CD4-positive, alpha-beta T cell (primary cell): ENCODE measurements at regions not wholly inside any gene's neighbourhood (a gene's known extent, or its start where the extent isn't known, plus 50 kb on each side); places are given as distances from the start of the nearest gene placed in this dataset.

Experiments
- ATAC-seq: fragments of 200-7000 bp; cut with Tn5 transposase; one replicate; pipeline ENCODE4 v1.10.0; 2022; ENCODE audit warnings: mild to moderate bottlenecking; ENCODE audit not compliant: poor library complexity
- CTCF ChIA-PET: fragments of 350-600 bp; sonication (Branson Sonifier 250); formaldehyde crosslinking; loops from one replicate; lab custom pipeline; 2021; ENCODE audit warnings: antibody characterized with exemption, inconsistent platforms; lab: Charles Lee
- POLR2A ChIA-PET: fragments of 350-600 bp; sonication (Branson Sonifier 250); formaldehyde crosslinking; loops from one replicate; lab custom pipeline; 2021; ENCODE audit warnings: antibody characterized with exemption, inconsistent platforms; lab: Charles Lee
- DNase-seq, 14 experiments: peaks; one replicate each; pipeline ENCODE4 v3.0.0-alpha.2; 2013 to 2020; ENCODE audit warnings: mixed read lengths in 2 of 14
- H3K27ac ChIP-seq, 2 donors: one replicate each; pipeline versions ENCODE4 v1.5.1 to v1.7.0; 2013; ENCODE audit warnings: low read length in 2 of 2, low read depth in 1 of 2, mild to moderate bottlenecking in 1 of 2
- H3K27me3 ChIP-seq, 2 experiments: 1 replicate in 1 of 2; 2 replicates in 1 of 2; pipeline versions ENCODE4 v1.6.1 to v1.7.0; 2013; ENCODE audit warnings: low read length in 2 of 2, control low read depth in 1 of 2, mild to moderate bottlenecking in 1 of 2, moderate library complexity in 1 of 2; ENCODE audit not compliant: insufficient read depth in 2 of 2, control insufficient read depth in 1 of 2
- H3K36me3 ChIP-seq: one replicate; pipeline ENCODE4 v1.6.1; 2013; ENCODE audit warnings: low read length, control low read depth; ENCODE audit not compliant: insufficient read depth
- H3K4me1 ChIP-seq: one replicate; pipeline ENCODE4 v1.6.1; 2013; ENCODE audit warnings: low read length, control low read depth; ENCODE audit not compliant: insufficient read depth
- H3K4me3 ChIP-seq: one replicate; pipeline ENCODE4 v1.5.1; 2013; ENCODE audit warnings: mild to moderate bottlenecking, low read length, moderate library complexity
- H3K9me3 ChIP-seq, 2 experiments: 1 replicate in 1 of 2; 2 replicates in 1 of 2; pipeline versions ENCODE4 v1.6.1 to v1.7.0; 2013; ENCODE audit warnings: low read length in 2 of 2, mild to moderate bottlenecking in 2 of 2, control low read depth in 1 of 2, moderate library complexity in 1 of 2; ENCODE audit not compliant: control insufficient read depth in 1 of 2, insufficient read depth in 1 of 2
- H3K27ac Mint-ChIP-seq: one replicate; pipeline ENCODE4 v1.8.0; 2020; ENCODE audit warnings: mixed read lengths
- H3K27me3 Mint-ChIP-seq: one replicate; pipeline ENCODE4 v1.8.0; 2021; ENCODE audit warnings: mixed read lengths
- H3K36me3 Mint-ChIP-seq: one replicate; pipeline ENCODE4 v1.8.0; 2021; ENCODE audit warnings: low read depth, mixed read lengths
- H3K4me1 Mint-ChIP-seq: one replicate; pipeline ENCODE4 v1.8.0; 2021; ENCODE audit warnings: low read depth, mixed read lengths
- H3K4me3 Mint-ChIP-seq: one replicate; pipeline ENCODE4 v1.8.0; 2020; ENCODE audit warnings: mild to moderate bottlenecking, mixed read lengths
- H3K9me3 Mint-ChIP-seq: one replicate; pipeline ENCODE4 v1.8.0; 2020; ENCODE audit warnings: mixed read lengths
- intact Hi-C, 2 experiments: fragments of 100-400 bp; cut with DNase I in 1 of 2; cut with micrococcal nuclease in 1 of 2; formaldehyde crosslinking; loops; one replicate each; pipeline versions ENCODE4 v1.15.1 to v1.9.0; 2023 to 2025; cut with DNase I, micrococcal nuclease
- TF ChIP-seq, protein P1 (sequence below): fragments of 200-600 bp; IDR thresholded peaks from one replicate; pipeline ENCODE4 v1.8.0; 2022; ENCODE audit warnings: antibody characterized with exemption, mild to moderate bottlenecking

GRCh38 chr14:21924479-21924878 is 250.9 kb upstream of the OR4E1 start:
- DNase-seq (peak; percentile 29 to 86 (median 56)), ATAC-seq (peak; percentile 80)
- intact Hi-C loops: loop anchor here in 1 of 2 experiments (1.0 kb wide), 1 partner anchor 963 kb away; no protein-coding TSS in a partner anchor
- Histone ChIP-seq H3K9me3 (no peaks in the 10 kb centered on the region), H3K4me1 (peaks cover 24% of the 10 kb centered on the region), H3K36me3 (no peaks in the 10 kb centered on the region), H3K27ac (peak overlapping the region; percentile 33 to 68), H3K27me3 (no peaks in the 10 kb centered on the region), H3K4me3 (peak overlapping the region; percentile 38)
- H3K9me3 Mint-ChIP-seq: no peaks in the 10 kb centered on the region
- H3K27ac Mint-ChIP-seq: peak overlapping the region; percentile 91
- CTCF ChIA-PET: interaction anchor here (1.1 to 2.2 kb wide), 2 partner anchors 9 to 54 kb away, joined by 4 to 5 read pairs; no protein-coding TSS in a partner anchor
- H3K4me1 Mint-ChIP-seq: peaks cover 56% of the 10 kb centered on the region
- no peaks in the 10 kb centered on the region for H3K36me3 Mint-ChIP-seq
- no peaks in the 10 kb centered on the region for H3K27me3 Mint-ChIP-seq
- POLR2A ChIA-PET: interaction anchor here (0.6 kb wide), 2 partner anchors 54 to 597 kb away, joined by 3 read pairs; no protein-coding TSS in a partner anchor
- TF ChIP-seq, protein P1, sequence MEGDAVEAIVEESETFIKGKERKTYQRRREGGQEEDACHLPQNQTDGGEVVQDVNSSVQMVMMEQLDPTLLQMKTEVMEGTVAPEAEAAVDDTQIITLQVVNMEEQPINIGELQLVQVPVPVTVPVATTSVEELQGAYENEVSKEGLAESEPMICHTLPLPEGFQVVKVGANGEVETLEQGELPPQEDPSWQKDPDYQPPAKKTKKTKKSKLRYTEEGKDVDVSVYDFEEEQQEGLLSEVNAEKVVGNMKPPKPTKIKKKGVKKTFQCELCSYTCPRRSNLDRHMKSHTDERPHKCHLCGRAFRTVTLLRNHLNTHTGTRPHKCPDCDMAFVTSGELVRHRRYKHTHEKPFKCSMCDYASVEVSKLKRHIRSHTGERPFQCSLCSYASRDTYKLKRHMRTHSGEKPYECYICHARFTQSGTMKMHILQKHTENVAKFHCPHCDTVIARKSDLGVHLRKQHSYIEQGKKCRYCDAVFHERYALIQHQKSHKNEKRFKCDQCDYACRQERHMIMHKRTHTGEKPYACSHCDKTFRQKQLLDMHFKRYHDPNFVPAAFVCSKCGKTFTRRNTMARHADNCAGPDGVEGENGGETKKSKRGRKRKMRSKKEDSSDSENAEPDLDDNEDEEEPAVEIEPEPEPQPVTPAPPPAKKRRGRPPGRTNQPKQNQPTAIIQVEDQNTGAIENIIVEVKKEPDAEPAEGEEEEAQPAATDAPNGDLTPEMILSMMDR: peak; percentile 48
- peak overlapping the region; percentile 55 for H3K4me3 Mint-ChIP-seq

DNA sequence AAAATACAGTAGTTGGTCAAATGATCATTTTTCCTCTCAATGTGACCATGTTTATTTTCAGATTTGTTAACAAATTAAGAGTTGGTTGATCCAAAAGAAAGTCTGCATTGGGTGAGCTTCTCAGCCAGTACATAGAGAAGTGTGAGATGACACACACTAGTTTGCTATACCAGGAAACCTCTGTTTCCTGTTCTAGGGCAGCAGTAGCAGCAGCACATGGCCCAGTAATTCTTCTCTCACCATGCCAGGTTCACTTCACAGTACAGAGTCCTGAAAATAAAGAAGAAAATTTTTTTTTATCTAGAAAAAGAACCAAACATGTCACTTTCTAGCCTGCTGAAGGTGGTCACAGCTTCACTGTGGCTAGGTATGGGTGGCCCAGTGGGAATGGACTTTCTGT is 250.2 kb upstream of the OR4E1 start:
- CTCF ChIA-PET: interaction anchor here (0.6 to 2.2 kb wide), 4 partner anchors 9 to 949 kb away, joined by 4 to 5 read pairs (median 4); no protein-coding TSS in a partner anchor
- H3K4me3 ChIP-seq: peak overlapping the region; percentile 38

GRCh38 chr14:21921453-21921852 is 247.8 kb upstream of the OR4E1 start:
- ChIA-PET POLR2A (interaction anchor here (1.1 to 1.4 kb wide), 2 partner anchors 620 to 649 kb away, joined by 4 to 5 read pairs; no protein-coding TSS in a partner anchor), CTCF (interaction anchor here (0.9 to 4.1 kb wide), 3 partner anchors 9 to 12 kb away, joined by 3 to 18 read pairs (median 3); no protein-coding TSS in a partner anchor)
- peak overlapping the region in 1 of 2 donors; percentile 7 for H3K27ac ChIP-seq
- H3K4me1 Mint-ChIP-seq: peaks cover 77% of the 10 kb centered on the region
- no peaks in the 10 kb centered on the region for H3K36me3 ChIP-seq
- TF ChIP-seq, protein P1: no peak
- no peaks in the 10 kb centered on the region for H3K9me3 Mint-ChIP-seq
- DNase-seq (no peak), ATAC-seq (no peak)
- H3K4me3 ChIP-seq: no peak overlapping the region
- H3K9me3 ChIP-seq: no peaks in the 10 kb centered on the region
- peaks cover 30% of the 10 kb centered on the region for H3K4me1 ChIP-seq
- intact Hi-C loops: no loop called here
- no peaks in the 10 kb centered on the region for H3K27me3 Mint-ChIP-seq
- H3K36me3 Mint-ChIP-seq: no peaks in the 10 kb centered on the region
- H3K27ac Mint-ChIP-seq: peak overlapping the region; percentile 91
- H3K27me3 ChIP-seq: no peaks in the 10 kb centered on the region
- H3K4me3 Mint-ChIP-seq: no peak overlapping the region

More for the DNA sequence above, 250.2 kb upstream of the OR4E1 start:
- POLR2A ChIA-PET: interaction anchor here (0.7 to 1.0 kb wide), 3 partner anchors 10 to 632 kb away, joined by 3 to 7 read pairs (median 3); no protein-coding TSS in a partner anchor
- TF ChIP-seq, protein P1: no peak
- Mint-ChIP-seq H3K27ac (peak overlapping the region; percentile 91), H3K4me1 (peaks cover 59% of the 10 kb centered on the region), H3K4me3 (peak overlapping the region; percentile 55), H3K36me3 (no peaks in the 10 kb centered on the region), H3K9me3 (no peaks in the 10 kb centered on the region), H3K27me3 (no peaks in the 10 kb centered on the region)
- peak overlapping the region; percentile 33 to 68 for H3K27ac ChIP-seq
- H3K36me3 ChIP-seq: no peaks in the 10 kb centered on the region
- peak in 9 of 14 experiments; percentile 16 to 77 (median 31) for DNase-seq
- H3K27me3 ChIP-seq: no peaks in the 10 kb centered on the region
- ATAC-seq: peak; percentile 91
- H3K4me1 ChIP-seq: peaks cover 26% of the 10 kb centered on the region
- H3K9me3 ChIP-seq: no peaks in the 10 kb centered on the region
- intact Hi-C loops: loop anchor here in 1 of 2 experiments (1.0 kb wide), 1 partner anchor 963 kb away; no protein-coding TSS in a partner anchor
